HUES48 (cell line): ENCODE measurements at regions not wholly inside any gene's neighbourhood (a gene's known extent, or its start where the extent isn't known, plus 50 kb on each side); places are given as distances from the start of the nearest gene placed in this dataset.
A peak's percentile ranks its signal among the peaks of the same experiment; 100 is the strongest.

Experiments
- H3K27ac ChIP-seq: one replicate; pipeline ENCODE4 v1.7.0; 2013; ENCODE audit warnings: low read depth, low read length, inconsistent platforms
- H3K27me3 ChIP-seq: 2 replicates; pipeline ENCODE4 v1.6.1; 2013; ENCODE audit warnings: mild to moderate bottlenecking, low read length; ENCODE audit not compliant: control insufficient read depth, insufficient read depth
- H3K36me3 ChIP-seq: 2 replicates; pipeline ENCODE4 v1.6.1; 2013; ENCODE audit warnings: low read length; ENCODE audit not compliant: control insufficient read depth, insufficient read depth
- H3K4me1 ChIP-seq: 2 replicates; pipeline ENCODE4 v1.6.1; 2013; ENCODE audit warnings: mild to moderate bottlenecking, low read length; ENCODE audit not compliant: control insufficient read depth, insufficient read depth
- H3K4me3 ChIP-seq: 2 replicates; pipeline ENCODE4 v1.5.1; 2013; ENCODE audit warnings: mild to moderate bottlenecking, low read depth, low read length
- H3K9ac ChIP-seq: 2 replicates; pipeline ENCODE4 v1.6.1; 2013; ENCODE audit warnings: mild to moderate bottlenecking, low read depth, low read length, moderate library complexity
- H3K9me3 ChIP-seq: 2 replicates; pipeline ENCODE4 v1.6.1; 2013; ENCODE audit warnings: low read length; ENCODE audit not compliant: control insufficient read depth, insufficient read depth

DNA sequence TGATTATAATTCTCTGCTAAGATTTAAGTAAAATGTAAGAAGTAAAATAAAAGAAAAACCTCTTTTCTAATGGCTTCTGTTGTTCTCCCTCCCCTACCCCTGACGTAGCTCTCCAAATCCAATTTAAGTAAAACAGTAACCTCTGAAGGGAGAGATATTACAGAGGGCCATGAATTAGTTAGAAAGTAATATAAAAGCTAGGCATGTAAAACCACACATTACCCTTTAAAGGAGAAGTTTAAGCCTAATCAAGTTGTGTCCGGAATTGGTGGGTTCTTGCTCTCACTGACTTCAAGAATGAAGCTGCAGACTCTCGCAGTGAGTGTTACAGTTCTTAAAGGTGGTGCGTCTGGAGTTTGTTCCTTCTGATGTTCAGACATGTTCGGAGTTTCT, 116.9 kb upstream of the SCN7A start:
- Histone ChIP-seq H3K9me3 (no peaks in the 10 kb centered on the region), H3K9ac (no peak overlapping the region), H3K36me3 (no peaks in the 10 kb centered on the region), H3K27me3 (no peaks in the 10 kb centered on the region), H3K27ac (no peak overlapping the region), H3K4me1 (peaks cover 36% of the 10 kb centered on the region), H3K4me3 (0 out of 2 replicates have a peak overlapping the region, but pooled peaks have one; percentile 3)

DNA sequence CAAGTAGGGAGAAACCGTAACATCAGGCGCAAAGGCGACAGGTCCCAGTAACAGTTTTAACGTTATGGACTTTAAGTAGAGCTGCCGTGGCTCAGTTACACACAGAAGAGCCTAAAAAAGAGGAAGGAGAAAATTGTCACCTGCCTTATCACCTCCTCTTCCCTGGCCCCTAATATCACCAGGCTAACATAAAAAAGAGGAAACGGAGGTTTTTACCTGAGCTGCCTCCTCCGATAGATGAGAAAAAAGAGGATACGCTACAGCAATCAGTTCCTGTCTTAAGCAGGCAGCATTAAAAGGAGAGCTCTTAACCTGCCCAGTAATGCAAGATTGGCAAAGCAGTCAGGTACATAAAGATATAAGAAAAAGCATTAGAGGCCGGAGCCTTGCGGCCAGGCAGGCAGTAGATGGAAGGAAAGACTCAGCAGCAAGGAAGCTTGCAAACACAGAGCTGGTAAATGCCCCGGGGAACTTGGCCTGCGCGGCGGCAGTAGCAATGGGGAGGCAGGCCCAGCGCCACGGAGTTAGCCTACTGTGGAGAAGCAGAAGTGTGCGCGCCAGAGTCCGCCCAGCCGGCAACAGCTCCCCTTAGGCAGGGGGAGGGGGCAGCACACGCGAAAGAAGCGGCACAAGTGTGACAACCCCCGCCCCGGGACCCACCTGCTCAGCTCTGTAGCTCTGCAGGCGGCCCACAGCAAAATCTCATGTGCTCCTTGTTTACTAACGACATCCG, 116.3 kb upstream of the SCN7A start:
- no peaks in the 10 kb centered on the region for H3K27me3 ChIP-seq
- no peaks in the 10 kb centered on the region for H3K36me3 ChIP-seq
- peaks cover 36% of the 10 kb centered on the region for H3K4me1 ChIP-seq
- 0 out of 2 replicates have a peak overlapping the region, but pooled peaks have one; percentile 3 for H3K4me3 ChIP-seq
- no peak overlapping the region for H3K27ac ChIP-seq
- H3K9me3 ChIP-seq, result no peaks in the 10 kb centered on the region
- H3K9ac ChIP-seq, result no peak overlapping the region

DNA sequence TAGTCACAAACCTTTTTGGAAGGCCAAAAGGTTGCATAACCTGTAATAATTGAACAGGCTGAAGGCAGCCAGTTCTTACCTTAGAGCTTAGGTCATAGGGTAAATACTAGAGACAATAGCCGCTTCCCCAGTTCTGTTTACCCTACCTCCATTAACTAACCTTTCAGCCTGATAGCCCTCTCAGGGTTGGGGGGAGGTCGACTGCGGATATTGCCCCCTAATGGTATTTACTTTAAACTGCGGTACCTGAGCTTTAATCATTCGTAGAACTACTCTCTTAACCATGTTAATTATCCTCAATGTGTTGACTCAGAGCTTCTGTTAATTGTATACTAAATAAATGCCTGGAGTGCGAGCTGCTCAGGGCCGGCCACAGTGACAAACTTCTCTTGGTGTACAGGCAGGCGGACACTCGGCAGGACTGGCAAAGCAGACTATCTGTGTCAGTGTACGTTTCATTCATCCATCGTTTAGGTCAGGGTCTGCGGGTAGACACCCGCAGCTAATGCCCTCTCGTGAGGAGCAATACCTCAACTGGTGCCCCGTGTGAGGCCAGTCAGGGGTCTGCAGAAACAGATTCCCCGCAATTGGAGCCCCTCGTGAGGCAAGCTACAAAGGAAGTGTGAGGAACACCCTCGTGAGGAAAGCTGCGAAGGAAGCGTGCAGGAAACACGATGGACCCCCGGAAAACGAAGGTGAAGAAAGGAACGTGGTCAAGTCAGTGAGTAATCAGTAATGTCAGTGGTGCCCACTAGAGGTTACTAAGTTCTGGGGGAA, 115.3 kb upstream of the SCN7A start:
- Histone ChIP-seq H3K27me3 (no peaks in the 10 kb centered on the region), H3K9ac (no peak overlapping the region), H3K4me3 (no peak overlapping the region), H3K36me3 (no peaks in the 10 kb centered on the region), H3K9me3 (no peaks in the 10 kb centered on the region), H3K4me1 (peaks cover 33% of the 10 kb centered on the region), H3K27ac (peak overlapping the region; percentile 50)

DNA sequence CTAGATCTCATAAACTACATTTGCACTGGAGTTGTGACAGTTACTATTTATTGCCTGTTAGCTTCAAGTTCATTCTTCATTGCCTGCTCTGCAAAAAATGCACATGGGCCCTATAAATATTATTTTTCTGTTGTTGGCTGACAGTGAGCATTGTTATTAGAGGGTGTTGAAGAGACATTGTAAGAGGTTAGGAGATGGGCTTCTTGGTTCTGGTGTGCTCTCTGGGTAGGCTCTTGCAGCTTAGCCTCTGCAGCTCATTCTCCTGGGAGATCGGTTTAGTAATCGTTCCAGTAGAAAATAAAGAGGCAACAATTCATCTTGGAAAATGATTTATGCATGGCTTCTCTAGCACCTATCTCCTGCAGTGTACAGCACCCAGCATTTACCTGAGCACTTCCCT, 113.8 kb upstream of the SCN7A start:
- H3K27me3 ChIP-seq, result no peaks in the 10 kb centered on the region
- H3K4me1 ChIP-seq, result peaks cover 27% of the 10 kb centered on the region
- no peak overlapping the region for H3K4me3 ChIP-seq
- H3K36me3 ChIP-seq, result no peaks in the 10 kb centered on the region
- H3K27ac ChIP-seq, result no peak overlapping the region
- no peaks in the 10 kb centered on the region for H3K9me3 ChIP-seq
- no peak overlapping the region for H3K9ac ChIP-seq

DNA sequence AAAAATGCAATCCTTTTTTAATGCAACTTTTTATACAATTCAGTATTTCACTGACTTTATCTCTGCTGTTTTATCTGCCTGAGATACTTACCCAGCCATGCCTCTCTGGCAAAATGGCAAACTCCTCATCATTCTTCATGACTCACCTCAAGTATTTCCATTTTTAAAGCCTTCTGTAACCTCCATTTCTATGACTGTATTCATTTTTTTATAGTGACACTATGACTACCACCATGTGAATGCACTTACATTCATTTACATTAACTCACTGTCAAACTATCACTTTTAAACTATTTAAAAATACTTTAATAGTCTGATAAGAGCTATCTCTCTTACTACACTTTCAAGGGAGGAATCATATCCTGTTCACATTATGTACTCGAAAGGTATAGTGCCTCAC, 99.4 kb upstream of the SCN7A start:
- Histone ChIP-seq H3K36me3 (no peaks in the 10 kb centered on the region), H3K4me3 (no peak overlapping the region), H3K9ac (no peak overlapping the region), H3K27me3 (no peaks in the 10 kb centered on the region), H3K9me3 (peaks cover 9% of the 10 kb centered on the region), H3K4me1 (no peaks in the 10 kb centered on the region), H3K27ac (no peak overlapping the region)

DNA sequence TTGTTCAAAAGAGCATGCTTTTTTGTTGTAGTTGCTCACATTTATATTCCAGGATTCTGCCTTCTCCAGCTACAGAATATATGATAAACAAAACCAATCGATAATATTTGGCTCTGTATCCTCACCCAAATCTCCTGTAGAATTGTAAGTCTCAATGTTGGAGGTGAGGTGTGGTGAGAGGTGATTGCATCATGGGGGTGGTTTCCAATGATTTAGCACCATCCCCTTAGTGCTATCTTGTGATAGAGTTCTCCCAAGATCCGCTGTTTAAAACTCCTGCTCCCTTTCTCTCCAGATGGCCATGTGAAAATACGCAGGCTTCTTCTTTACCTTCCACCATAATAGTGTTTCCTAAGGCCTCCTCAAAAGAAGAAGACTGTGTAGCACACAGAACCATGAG, 98.7 kb upstream of the SCN7A start:
- Histone ChIP-seq H3K27ac (no peak overlapping the region), H3K27me3 (no peaks in the 10 kb centered on the region), H3K4me3 (no peak overlapping the region), H3K36me3 (no peaks in the 10 kb centered on the region), H3K9ac (no peak overlapping the region), H3K9me3 (peaks cover 5% of the 10 kb centered on the region), H3K4me1 (no peaks in the 10 kb centered on the region)

DNA sequence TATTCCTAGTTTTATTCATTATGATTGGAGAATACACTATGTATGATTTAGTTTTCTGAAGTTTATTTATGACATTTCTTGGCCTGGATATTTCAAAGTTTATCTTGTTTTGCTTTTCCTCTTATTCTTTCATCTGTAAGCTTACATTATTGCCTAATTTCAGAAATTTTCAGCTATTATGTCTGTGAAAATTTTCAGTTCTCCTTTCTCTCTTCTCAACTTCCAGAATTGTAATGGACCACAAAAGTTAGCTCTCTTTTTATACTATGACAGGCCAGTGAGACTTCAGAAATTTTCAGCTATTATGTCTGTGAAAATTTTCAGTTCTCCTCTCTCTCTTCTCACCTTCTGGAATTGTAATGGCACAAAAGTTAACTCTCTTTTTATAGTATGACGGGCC, 97.2 kb upstream of the SCN7A start:
- no peak overlapping the region for H3K27ac ChIP-seq
- H3K27me3 ChIP-seq, result no peaks in the 10 kb centered on the region
- no peak overlapping the region for H3K9ac ChIP-seq
- no peak overlapping the region for H3K4me3 ChIP-seq
- H3K36me3 ChIP-seq, result no peaks in the 10 kb centered on the region
- no peaks in the 10 kb centered on the region for H3K9me3 ChIP-seq
- H3K4me1 ChIP-seq, result no peaks in the 10 kb centered on the region

DNA sequence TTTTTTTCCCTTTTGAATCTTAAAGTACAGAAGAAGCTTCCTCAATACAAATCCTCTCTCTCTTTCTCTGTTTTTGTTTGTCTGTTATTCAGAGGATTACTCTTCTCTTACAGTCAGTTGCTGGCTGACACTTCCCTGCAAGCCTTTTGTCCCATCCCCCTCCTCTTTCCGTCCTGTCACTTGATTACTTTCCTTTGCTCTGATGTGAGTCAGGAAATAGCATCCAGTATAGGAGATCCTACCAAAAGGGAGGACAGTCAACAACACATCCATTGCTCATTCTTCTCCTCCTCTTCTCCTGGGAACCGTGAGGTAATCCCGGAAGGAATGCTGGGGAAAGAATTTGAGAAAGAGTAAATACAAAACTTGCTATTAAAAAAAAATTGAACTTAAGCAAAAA, 79.3 kb upstream of the SCN7A start:
- peaks cover 13% of the 10 kb centered on the region for H3K4me1 ChIP-seq
- 0 out of 2 replicates have a peak overlapping the region, but pooled peaks have one; percentile 8 for H3K4me3 ChIP-seq
- peak overlapping the region; percentile 64 for H3K27ac ChIP-seq
- no peak overlapping the region for H3K9ac ChIP-seq
- H3K27me3 ChIP-seq, result no peaks in the 10 kb centered on the region
- H3K9me3 ChIP-seq, result no peaks in the 10 kb centered on the region
- H3K36me3 ChIP-seq, result no peaks in the 10 kb centered on the region

DNA sequence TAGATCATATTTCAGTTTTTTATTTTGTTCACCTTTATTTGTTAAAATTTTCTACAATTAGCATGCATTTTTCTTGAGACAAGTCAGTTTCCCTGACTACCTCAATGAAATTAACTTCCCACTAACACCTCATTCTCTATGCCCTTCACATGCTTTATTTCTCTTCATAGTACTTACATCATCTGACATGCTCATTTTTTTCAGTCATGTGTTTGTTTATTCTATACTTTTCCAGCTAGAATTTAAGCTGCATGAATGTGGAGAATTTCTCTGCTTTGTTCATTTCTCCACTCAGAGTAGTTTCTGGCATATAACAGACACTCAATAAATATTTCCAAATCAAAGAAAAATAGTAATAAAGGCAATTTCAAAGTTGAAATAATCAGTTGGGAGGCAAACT, 78.9 kb upstream of the SCN7A start:
- Histone ChIP-seq H3K9ac (no peak overlapping the region), H3K4me3 (0 out of 2 replicates have a peak overlapping the region, but pooled peaks have one; percentile 8), H3K27me3 (no peaks in the 10 kb centered on the region), H3K27ac (peak overlapping the region; percentile 64), H3K4me1 (peaks cover 13% of the 10 kb centered on the region), H3K9me3 (no peaks in the 10 kb centered on the region), H3K36me3 (no peaks in the 10 kb centered on the region)

DNA sequence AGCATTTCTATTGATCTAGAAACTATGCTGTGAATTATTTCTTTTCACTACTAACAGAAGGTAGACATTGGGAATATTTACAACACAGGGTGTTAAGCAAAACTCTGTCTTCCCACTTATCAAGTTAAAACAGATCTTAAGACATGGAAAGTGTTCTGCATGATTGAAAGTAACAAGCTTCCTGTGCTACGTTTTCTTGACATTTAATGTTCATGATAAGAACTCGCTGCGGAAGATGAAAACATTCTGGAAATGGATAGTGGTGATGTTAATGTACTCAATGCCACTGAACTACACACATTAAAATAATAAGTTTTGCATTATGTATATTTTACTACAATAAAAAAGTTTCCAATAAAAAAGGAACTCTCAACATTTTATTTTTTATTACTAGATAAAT, 74.4 kb upstream of the SCN7A start:
- Histone ChIP-seq H3K4me1 (peaks cover 8% of the 10 kb centered on the region), H3K9me3 (no peaks in the 10 kb centered on the region), H3K9ac (no peak overlapping the region), H3K27me3 (no peaks in the 10 kb centered on the region), H3K27ac (no peak overlapping the region), H3K36me3 (no peaks in the 10 kb centered on the region), H3K4me3 (no peak overlapping the region)

DNA sequence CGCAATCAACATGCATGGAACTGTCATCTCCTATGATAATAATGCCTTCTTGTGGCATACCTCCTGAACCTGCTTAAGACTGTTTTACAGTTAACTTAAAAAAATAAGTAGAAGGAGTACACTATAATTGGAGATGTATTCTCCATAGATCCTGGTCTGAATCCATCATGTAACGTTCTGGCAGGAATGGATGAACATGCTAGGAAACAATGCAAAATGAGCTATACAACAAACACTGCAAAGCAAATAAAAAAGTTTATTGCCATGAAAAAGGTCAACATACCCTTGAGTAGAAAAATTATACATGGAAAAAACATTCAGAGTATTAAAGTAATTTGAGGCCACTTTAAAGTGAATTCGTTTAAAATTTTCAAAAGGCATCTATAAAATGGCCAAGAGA, 71.5 kb upstream of the SCN7A start:
- H3K4me3 ChIP-seq, result no peak overlapping the region
- H3K4me1 ChIP-seq, result no peaks in the 10 kb centered on the region
- no peaks in the 10 kb centered on the region for H3K9me3 ChIP-seq
- no peaks in the 10 kb centered on the region for H3K27me3 ChIP-seq
- no peak overlapping the region for H3K27ac ChIP-seq
- H3K9ac ChIP-seq, result no peak overlapping the region
- H3K36me3 ChIP-seq, result no peaks in the 10 kb centered on the region
